Astrocyte (in vitro differentiated cells and primary cell): ENCODE measurements at regions not wholly inside any gene's neighbourhood (a gene's known extent, or its start where the extent isn't known, plus 50 kb on each side); places are given as distances from the start of the nearest gene placed in this dataset.

Experiments
- DNase-seq: peaks from one replicate; pipeline ENCODE4 v3.0.0-alpha.2; 2010; ENCODE audit warnings: low read depth
- FAIRE-seq: peaks from 2 replicates; lab custom pipeline; 2011; peaks lifted over from hg19 to GRCh38; lab: Jason Lieb, UNC
- H2AFZ ChIP-seq: 2 replicates; pipeline ENCODE4 v1.6.0; 2012; ENCODE audit warnings: low read depth, low read length, inconsistent platforms
- H3K27ac ChIP-seq: 2 replicates; pipeline ENCODE4 v1.5.1; 2011; ENCODE audit warnings: low read depth, low read length, inconsistent platforms
- H3K27me3 ChIP-seq: 2 replicates; pipeline ENCODE4 v1.6.0; 2011; ENCODE audit warnings: low read length, inconsistent platforms; ENCODE audit not compliant: insufficient read depth
- H3K36me3 ChIP-seq: 2 replicates; pipeline ENCODE4 v1.5.1; 2011; ENCODE audit warnings: low read length, inconsistent platforms; ENCODE audit not compliant: insufficient read depth
- H3K4me1 ChIP-seq: 2 replicates; pipeline ENCODE4 v1.5.1; 2011; ENCODE audit warnings: low read length, inconsistent platforms; ENCODE audit not compliant: insufficient read depth
- H3K4me2 ChIP-seq: 2 replicates; pipeline ENCODE4 v1.6.0; 2012; ENCODE audit warnings: low read length, inconsistent platforms
- H3K4me3 ChIP-seq: 2 replicates; pipeline ENCODE4 v1.5.1; 2011; ENCODE audit warnings: low read depth, mild to moderate bottlenecking, low read length, inconsistent platforms; ENCODE audit not compliant: insufficient read depth
- H3K79me2 ChIP-seq: 2 replicates; pipeline ENCODE4 v1.6.0; 2012; ENCODE audit warnings: mild to moderate bottlenecking, low read length, inconsistent platforms; ENCODE audit not compliant: insufficient read depth
- H3K9ac ChIP-seq: 2 replicates; pipeline ENCODE4 v1.6.0; 2012; ENCODE audit warnings: mild to moderate bottlenecking, low read length, inconsistent platforms
- H3K9me3 ChIP-seq: 2 replicates; pipeline ENCODE4 v1.5.1; 2012; ENCODE audit warnings: low read depth, mild to moderate bottlenecking, low read length, inconsistent platforms; ENCODE audit not compliant: insufficient read depth
- H4K20me1 ChIP-seq: 2 replicates; pipeline ENCODE4 v1.6.0; 2012; ENCODE audit warnings: low read length, inconsistent platforms; ENCODE audit not compliant: insufficient read depth
- H3K27ac Mint-ChIP-seq: one replicate; pipeline ENCODE4 v1.8.0; 2021; ENCODE audit warnings: mild to moderate bottlenecking, mixed read lengths; ENCODE audit not compliant: unreplicated experiment
- H3K27me3 Mint-ChIP-seq: one replicate; pipeline ENCODE4 v1.8.0; 2021; ENCODE audit warnings: low read depth, mixed read lengths; ENCODE audit not compliant: unreplicated experiment
- H3K36me3 Mint-ChIP-seq: one replicate; pipeline ENCODE4 v1.8.0; 2021; ENCODE audit warnings: low read depth, mixed read lengths; ENCODE audit not compliant: unreplicated experiment
- H3K4me1 Mint-ChIP-seq: one replicate; pipeline ENCODE4 v1.8.0; 2021; ENCODE audit warnings: low read depth, mixed read lengths; ENCODE audit not compliant: unreplicated experiment
- H3K4me3 Mint-ChIP-seq: one replicate; pipeline ENCODE4 v1.8.0; 2021; ENCODE audit warnings: mild to moderate bottlenecking, moderate library complexity, mixed read lengths; ENCODE audit not compliant: unreplicated experiment
- H3K9me3 Mint-ChIP-seq: one replicate; pipeline ENCODE4 v1.8.0; 2021; ENCODE audit warnings: mild to moderate bottlenecking, mixed read lengths; ENCODE audit not compliant: unreplicated experiment
- EZH2 ChIP-seq: IDR thresholded peaks from 2 replicates; pipeline ENCODE4 v1.6.1; 2012; ENCODE audit warnings: mild to moderate bottlenecking, low read length, inconsistent platforms; ENCODE audit not compliant: insufficient read depth
- TF ChIP-seq, protein P1 (sequence below): IDR thresholded peaks from 2 replicates; pipeline ENCODE4 v1.5.1; 2011; ENCODE audit warnings: low read depth, mild to moderate bottlenecking, inconsistent platforms, low read length, moderate library complexity; ENCODE audit not compliant: insufficient read depth

DNA sequence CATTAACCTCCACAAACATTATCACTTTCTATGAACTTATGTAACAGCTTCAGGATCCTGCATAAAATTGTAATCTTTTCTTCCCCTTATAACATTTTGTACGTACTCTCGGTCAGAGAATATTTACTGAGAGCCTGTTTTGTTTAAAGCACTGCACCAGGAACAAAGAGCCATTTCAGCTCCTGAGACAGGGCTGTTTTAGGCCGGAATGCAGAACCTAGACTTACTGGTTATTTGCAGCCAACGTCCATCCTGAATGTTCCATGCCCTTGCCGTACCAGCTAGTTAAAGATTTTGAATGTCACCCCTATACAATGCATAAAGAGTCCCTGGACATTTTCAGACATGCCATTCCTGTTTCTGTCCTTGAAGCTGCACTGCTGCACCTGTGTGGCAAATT, 248.8 kb downstream of the PCDH7 start:
- Histone ChIP-seq H3K27me3 (no peaks in the 10 kb centered on the region), H3K9me3 (no peaks in the 10 kb centered on the region), H3K27ac (no peak overlapping the region), H4K20me1 (no peaks in the 10 kb centered on the region), H3K4me1 (no peaks in the 10 kb centered on the region), H3K36me3 (no peaks in the 10 kb centered on the region), H2AFZ (no peak overlapping the region), H3K9ac (no peak overlapping the region), H3K4me3 (no peak overlapping the region), H3K4me2 (no peak overlapping the region), H3K79me2 (no peaks in the 10 kb centered on the region)
- FAIRE-seq (no peak), DNase-seq (no peak)
- Mint-ChIP-seq H3K4me1 (no peaks in the 10 kb centered on the region), H3K27ac (no peak overlapping the region), H3K36me3 (no peaks in the 10 kb centered on the region), H3K27me3 (no peaks in the 10 kb centered on the region), H3K9me3 (no peaks in the 10 kb centered on the region), H3K4me3 (no peak overlapping the region)
- TF ChIP-seq, protein P1, sequence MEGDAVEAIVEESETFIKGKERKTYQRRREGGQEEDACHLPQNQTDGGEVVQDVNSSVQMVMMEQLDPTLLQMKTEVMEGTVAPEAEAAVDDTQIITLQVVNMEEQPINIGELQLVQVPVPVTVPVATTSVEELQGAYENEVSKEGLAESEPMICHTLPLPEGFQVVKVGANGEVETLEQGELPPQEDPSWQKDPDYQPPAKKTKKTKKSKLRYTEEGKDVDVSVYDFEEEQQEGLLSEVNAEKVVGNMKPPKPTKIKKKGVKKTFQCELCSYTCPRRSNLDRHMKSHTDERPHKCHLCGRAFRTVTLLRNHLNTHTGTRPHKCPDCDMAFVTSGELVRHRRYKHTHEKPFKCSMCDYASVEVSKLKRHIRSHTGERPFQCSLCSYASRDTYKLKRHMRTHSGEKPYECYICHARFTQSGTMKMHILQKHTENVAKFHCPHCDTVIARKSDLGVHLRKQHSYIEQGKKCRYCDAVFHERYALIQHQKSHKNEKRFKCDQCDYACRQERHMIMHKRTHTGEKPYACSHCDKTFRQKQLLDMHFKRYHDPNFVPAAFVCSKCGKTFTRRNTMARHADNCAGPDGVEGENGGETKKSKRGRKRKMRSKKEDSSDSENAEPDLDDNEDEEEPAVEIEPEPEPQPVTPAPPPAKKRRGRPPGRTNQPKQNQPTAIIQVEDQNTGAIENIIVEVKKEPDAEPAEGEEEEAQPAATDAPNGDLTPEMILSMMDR = no peak

DNA sequence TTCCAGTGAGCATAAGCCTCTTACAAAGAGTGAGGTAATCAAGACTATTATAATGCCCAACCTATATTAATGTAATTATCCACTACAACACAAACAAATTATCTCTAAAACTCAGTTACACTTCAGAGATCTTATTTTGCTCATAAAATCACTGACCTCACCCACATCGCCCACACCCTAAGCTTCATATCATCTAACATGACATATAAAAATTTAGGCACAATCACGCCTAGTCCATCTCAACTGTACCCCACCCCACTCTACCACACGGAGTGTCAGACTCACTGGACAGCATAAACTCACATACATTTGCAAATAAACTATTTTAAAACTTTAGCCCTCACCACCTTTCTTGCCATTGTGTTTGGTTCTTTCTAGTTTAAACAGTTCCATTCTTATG, 252.4 kb downstream of the PCDH7 start:
- Histone ChIP-seq H4K20me1 (no peaks in the 10 kb centered on the region), H3K9ac (no peak overlapping the region), H3K4me1 (no peaks in the 10 kb centered on the region), H3K4me3 (no peak overlapping the region), H2AFZ (no peak overlapping the region), H3K79me2 (no peaks in the 10 kb centered on the region), H3K9me3 (no peaks in the 10 kb centered on the region), H3K36me3 (no peaks in the 10 kb centered on the region), H3K27me3 (no peaks in the 10 kb centered on the region), H3K4me2 (no peak overlapping the region), H3K27ac (no peak overlapping the region)
- DNase-seq (no peak), FAIRE-seq (no peak)
- no peak for TF ChIP-seq EZH2
- TF ChIP-seq, protein P1 = no peak
- no peaks in the 10 kb centered on the region for H3K27me3 Mint-ChIP-seq
- H3K4me3 Mint-ChIP-seq = no peak overlapping the region
- no peaks in the 10 kb centered on the region for H3K36me3 Mint-ChIP-seq
- H3K4me1 Mint-ChIP-seq = peaks cover 2% of the 10 kb centered on the region
- H3K9me3 Mint-ChIP-seq = no peaks in the 10 kb centered on the region
- no peak overlapping the region for H3K27ac Mint-ChIP-seq

DNA sequence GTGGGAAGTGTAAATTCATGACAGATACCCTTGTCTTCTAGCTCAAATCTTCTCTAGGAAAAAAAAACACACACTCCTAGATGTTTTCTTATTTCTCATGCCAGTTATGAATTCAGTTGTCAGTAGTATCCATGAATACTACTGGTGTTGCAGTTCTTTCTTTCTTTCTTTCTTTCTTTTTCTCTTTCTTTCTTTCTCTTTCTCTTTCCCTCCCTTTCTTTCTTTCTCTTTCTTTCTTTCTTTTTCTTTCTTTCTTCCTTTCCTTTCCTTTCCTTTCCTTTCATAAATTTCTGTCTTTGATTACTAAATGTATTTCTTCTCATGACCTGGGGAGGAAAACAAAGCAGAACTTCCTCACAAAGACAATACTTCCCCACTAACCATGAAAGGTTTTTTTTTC, 253.8 kb downstream of the PCDH7 start:
- no peak overlapping the region for H3K27ac ChIP-seq
- H4K20me1 ChIP-seq = no peaks in the 10 kb centered on the region
- no peaks in the 10 kb centered on the region for H3K36me3 ChIP-seq
- DNase-seq (no peak), FAIRE-seq (no peak)
- TF ChIP-seq, protein P1 = no peak
- TF ChIP-seq EZH2 = no peak
- H3K36me3 Mint-ChIP-seq = no peaks in the 10 kb centered on the region
- H3K4me3 Mint-ChIP-seq = no peak overlapping the region
- no peak overlapping the region for H3K4me2 ChIP-seq
- no peak overlapping the region for H3K27ac Mint-ChIP-seq
- H3K4me1 ChIP-seq = no peaks in the 10 kb centered on the region
- no peaks in the 10 kb centered on the region for H3K9me3 ChIP-seq
- peaks cover 4% of the 10 kb centered on the region for H3K4me1 Mint-ChIP-seq
- H3K9me3 Mint-ChIP-seq = no peaks in the 10 kb centered on the region
- no peaks in the 10 kb centered on the region for H3K27me3 Mint-ChIP-seq
- H2AFZ ChIP-seq = no peak overlapping the region
- H3K4me3 ChIP-seq = no peak overlapping the region
- no peak overlapping the region for H3K9ac ChIP-seq
- H3K27me3 ChIP-seq = no peaks in the 10 kb centered on the region
- no peaks in the 10 kb centered on the region for H3K79me2 ChIP-seq
